Gastrocnemius medialis (tissue), 4 donors: ENCODE measurements at regions not wholly inside any gene's neighbourhood (a gene's known extent, or its start where the extent isn't known, plus 50 kb on each side); places are given as distances from the start of the nearest gene placed in this dataset.

ENCODE experiments used
- ATAC-seq, 2 donors: fragments of 150-250 bp; one replicate each; pipeline ENCODE4 v1.9.1; 2016
- DNase-seq, 2 donors: peaks; one replicate each; pipeline ENCODE4 v3.0.0-alpha.2; 2019
- H3K27ac ChIP-seq, 4 donors: fragments of 200-600 bp; sonication (generic); 1 replicate in 1 of 4; 2 replicates in 3 of 4; pipeline ENCODE4 v1.5.1; 2016 to 2018; ENCODE audit warnings: mild to moderate bottlenecking in 2 of 4, moderate library complexity in 1 of 4
- H3K27me3 ChIP-seq, 3 donors: fragments of 200-600 bp; sonication (generic) in 2 of 3; 1 replicate in 1 of 3; 2 replicates in 2 of 3; pipeline versions ENCODE4 v1.5.1 to v1.6.0; 2016 to 2019; ENCODE audit warnings: mild to moderate bottlenecking in 1 of 3, moderate library complexity in 1 of 3
- H3K36me3 ChIP-seq, 2 donors: fragments of 200-600 bp; sonication (generic) in 1 of 2; one replicate each; pipeline ENCODE4 v1.5.1; 2017 to 2018
- H3K4me1 ChIP-seq, 2 donors: fragments of 200-600 bp; sonication (generic) in 1 of 2; one replicate each; pipeline ENCODE4 v1.5.1; 2016 to 2017; ENCODE audit warnings: mild to moderate bottlenecking in 2 of 2
- H3K4me3 ChIP-seq, 4 donors: fragments of 200-600 bp; sonication (generic) in 3 of 4; 1 replicate in 1 of 4; 2 replicates in 3 of 4; pipeline ENCODE4 v1.5.1; 2016 to 2019; ENCODE audit warnings: mild to moderate bottlenecking in 2 of 4
- H3K9me3 ChIP-seq, 3 donors: fragments of 200-600 bp; sonication (generic) in 2 of 3; 1 replicate in 1 of 3; 2 replicates in 2 of 3; pipeline ENCODE4 v1.5.1; 2016 to 2019
- POLR2A ChIP-seq, 2 donors: fragments of 450-650 bp; IDR thresholded peaks; one replicate each; pipeline ENCODE4 v1.6.1; 2017; ENCODE audit warnings: antibody characterized with exemption in 2 of 2, mild to moderate bottlenecking in 2 of 2, moderate library complexity in 2 of 2
- in situ Hi-C, 4 donors: fragments of 200-750 bp; cut with MboI; loops; one replicate each; pipeline versions ENCODE4 v1.15.0 to v1.8.0; 2017; ENCODE audit warnings: low sequenced_read_pairs in 4 of 4
- intact Hi-C: fragments of 100-400 bp; cut with DNase I; formaldehyde crosslinking; loops from one replicate; pipeline ENCODE4 v1.15.1; 2023; ENCODE audit warnings: low total_unique reads
- TF ChIP-seq, protein P1 (sequence below), 5 experiments: fragments of 450-650 bp in 3 of 5; fragments of 200-600 bp in 2 of 5; sonication (generic) in 2 of 5; IDR thresholded peaks in 4 of 5; conservative IDR thresholded peaks in 1 of 5; 1 replicate in 4 of 5; 2 replicates in 1 of 5; pipeline ENCODE4 v1.5.1; 2016 to 2019; ENCODE audit warnings: antibody characterized with exemption in 5 of 5, mild to moderate bottlenecking in 3 of 5, moderate library complexity in 3 of 5

GRCh38 chr3:34001990-34002389, 203.6 kb downstream of the PDCD6IP start:
- DNase-seq (no peak), ATAC-seq (no peak)
- Histone ChIP-seq H3K9me3 (no peaks in the 10 kb centered on the region), H3K4me1 (no peaks in the 10 kb centered on the region), H3K4me3 (no peak overlapping the region), H3K36me3 (no peaks in the 10 kb centered on the region), H3K27ac (no peak overlapping the region), H3K27me3 (no peaks in the 10 kb centered on the region)
- TF ChIP-seq, protein P1, sequence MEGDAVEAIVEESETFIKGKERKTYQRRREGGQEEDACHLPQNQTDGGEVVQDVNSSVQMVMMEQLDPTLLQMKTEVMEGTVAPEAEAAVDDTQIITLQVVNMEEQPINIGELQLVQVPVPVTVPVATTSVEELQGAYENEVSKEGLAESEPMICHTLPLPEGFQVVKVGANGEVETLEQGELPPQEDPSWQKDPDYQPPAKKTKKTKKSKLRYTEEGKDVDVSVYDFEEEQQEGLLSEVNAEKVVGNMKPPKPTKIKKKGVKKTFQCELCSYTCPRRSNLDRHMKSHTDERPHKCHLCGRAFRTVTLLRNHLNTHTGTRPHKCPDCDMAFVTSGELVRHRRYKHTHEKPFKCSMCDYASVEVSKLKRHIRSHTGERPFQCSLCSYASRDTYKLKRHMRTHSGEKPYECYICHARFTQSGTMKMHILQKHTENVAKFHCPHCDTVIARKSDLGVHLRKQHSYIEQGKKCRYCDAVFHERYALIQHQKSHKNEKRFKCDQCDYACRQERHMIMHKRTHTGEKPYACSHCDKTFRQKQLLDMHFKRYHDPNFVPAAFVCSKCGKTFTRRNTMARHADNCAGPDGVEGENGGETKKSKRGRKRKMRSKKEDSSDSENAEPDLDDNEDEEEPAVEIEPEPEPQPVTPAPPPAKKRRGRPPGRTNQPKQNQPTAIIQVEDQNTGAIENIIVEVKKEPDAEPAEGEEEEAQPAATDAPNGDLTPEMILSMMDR (IDR thresholded peaks at IDR 0.05 in 4 of 5, conservative IDR thresholded peaks at IDR 0.05 in 1 of 5): no peak
- TF ChIP-seq POLR2A (IDR thresholded peaks at IDR 0.05): no peak
- in situ Hi-C loops: no loop called here
- intact Hi-C loops: no loop called here

DNA sequence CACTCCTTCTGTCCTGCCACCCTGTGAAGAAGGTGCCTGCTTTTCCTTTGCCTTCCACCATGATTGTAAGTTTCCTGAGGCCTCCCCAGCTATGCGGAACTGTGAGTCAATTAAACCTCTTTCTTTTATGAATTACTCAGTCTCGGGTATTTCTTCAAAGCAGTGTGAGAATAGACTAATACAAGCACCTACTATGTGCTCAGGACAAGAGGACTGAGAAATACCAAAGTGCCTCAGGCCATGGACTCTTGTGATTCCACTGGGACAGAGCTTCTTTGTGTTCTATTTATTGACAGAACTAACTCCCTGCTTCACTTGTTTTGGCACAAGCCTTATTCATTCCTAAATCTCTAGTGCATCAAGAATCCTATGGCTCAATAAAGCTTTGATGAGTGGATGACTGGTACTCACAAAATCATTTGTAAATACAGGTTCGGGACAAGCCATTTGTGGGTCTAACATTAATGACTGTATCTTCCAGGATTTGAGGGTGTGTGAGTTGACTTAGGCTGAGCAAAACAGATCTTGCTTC, 204.2 kb downstream of the PDCD6IP start:
- H3K9me3 ChIP-seq: no peaks in the 10 kb centered on the region
- no peak overlapping the region for H3K27ac ChIP-seq
- intact Hi-C loops: no loop called here
- H3K27me3 ChIP-seq: no peaks in the 10 kb centered on the region
- H3K36me3 ChIP-seq: no peaks in the 10 kb centered on the region
- in situ Hi-C loops: no loop called here
- DNase-seq: no peak
- TF ChIP-seq, protein P1 (IDR thresholded peaks at IDR 0.05 in 4 of 5, conservative IDR thresholded peaks at IDR 0.05 in 1 of 5): no peak
- no peak for TF ChIP-seq POLR2A (IDR thresholded peaks at IDR 0.05)
- ATAC-seq: no peak
- H3K4me3 ChIP-seq: no peak overlapping the region
- no peaks in the 10 kb centered on the region for H3K4me1 ChIP-seq

- no peaks in the 10 kb centered on the region for H3K36me3 ChIP-seq
- ATAC-seq (no peak), DNase-seq (no peak)
- no peaks in the 10 kb centered on the region for H3K27me3 ChIP-seq
- TF ChIP-seq POLR2A (IDR thresholded peaks at IDR 0.05): no peak
- TF ChIP-seq, protein P1 (IDR thresholded peaks at IDR 0.05 in 4 of 5, conservative IDR thresholded peaks at IDR 0.05 in 1 of 5): no peak
- no peak overlapping the region for H3K4me3 ChIP-seq
- in situ Hi-C loops (no loop called here), intact Hi-C loops (no loop called here)
- no peak overlapping the region for H3K27ac ChIP-seq
- H3K9me3 ChIP-seq: no peaks in the 10 kb centered on the region
- H3K4me1 ChIP-seq: no peaks in the 10 kb centered on the region
Observed at GRCh38 chr3:34005886-34006285, 207.5 kb downstream of the PDCD6IP start.

DNA sequence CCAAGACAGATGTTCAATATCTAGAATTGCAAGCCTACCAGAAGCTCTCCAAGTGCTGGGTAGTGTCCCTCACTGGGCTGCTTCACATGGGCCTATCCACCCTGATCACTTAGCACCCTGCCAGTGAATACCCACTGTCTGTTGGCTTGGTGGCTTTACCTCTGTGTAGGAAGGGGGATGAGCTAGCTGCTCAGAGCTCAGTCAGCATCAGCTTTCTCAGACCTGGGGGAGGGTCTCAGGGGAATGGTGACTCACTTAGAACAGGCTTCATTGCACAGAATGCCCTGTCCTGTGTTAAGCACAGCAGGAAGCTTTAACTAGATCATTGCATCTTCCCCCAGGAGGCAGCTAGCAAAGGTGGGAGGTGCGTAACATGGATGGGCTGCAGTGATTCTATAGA, 209.8 kb downstream of the PDCD6IP start:
- Histone ChIP-seq H3K4me1 (no peaks in the 10 kb centered on the region), H3K27me3 (no peaks in the 10 kb centered on the region), H3K4me3 (no peak overlapping the region), H3K36me3 (no peaks in the 10 kb centered on the region), H3K27ac (no peak overlapping the region), H3K9me3 (no peaks in the 10 kb centered on the region)
- no peak for TF ChIP-seq POLR2A (IDR thresholded peaks at IDR 0.05)
- TF ChIP-seq, protein P1 (IDR thresholded peaks at IDR 0.05 in 4 of 5, conservative IDR thresholded peaks at IDR 0.05 in 1 of 5): no peak
- intact Hi-C loops: no loop called here
- ATAC-seq (no peak), DNase-seq (no peak)
- in situ Hi-C loops: no loop called here
